Left colon (tissue), 2 donors: ENCODE measurements at regions not wholly inside any gene's neighbourhood (a gene's known extent, or its start where the extent isn't known, plus 50 kb on each side); places are given as distances from the start of the nearest gene placed in this dataset.
"Not testable (repeated sequence)": the region's sequence is repeated elsewhere in the genome, so short reads cannot be mapped to it uniquely, and the experiment has no call there.

Source experiments
- ATAC-seq: fragments of 200-7000 bp; cut with Tn5 transposase; one replicate; pipeline ENCODE4 v1.9.1; 2020; ENCODE audit warnings: mild to moderate bottlenecking, moderate library complexity
- DNase-seq, 2 donors: peaks; one replicate each; pipeline ENCODE4 v3.0.0-alpha.2; 2020
- intact Hi-C, 2 donors: fragments of 100-400 bp; cut with DNase I in 1 of 2; cut with micrococcal nuclease in 1 of 2; formaldehyde crosslinking; loops; one replicate each; pipeline versions ENCODE4 v1.11.2 to v1.14.0; 2022; cut with DNase I, micrococcal nuclease
- donor health status: DM: no; HTN: no; CAD: no.
- donor health status: DM: yes; HTN: yes; CAD: no.

DNA sequence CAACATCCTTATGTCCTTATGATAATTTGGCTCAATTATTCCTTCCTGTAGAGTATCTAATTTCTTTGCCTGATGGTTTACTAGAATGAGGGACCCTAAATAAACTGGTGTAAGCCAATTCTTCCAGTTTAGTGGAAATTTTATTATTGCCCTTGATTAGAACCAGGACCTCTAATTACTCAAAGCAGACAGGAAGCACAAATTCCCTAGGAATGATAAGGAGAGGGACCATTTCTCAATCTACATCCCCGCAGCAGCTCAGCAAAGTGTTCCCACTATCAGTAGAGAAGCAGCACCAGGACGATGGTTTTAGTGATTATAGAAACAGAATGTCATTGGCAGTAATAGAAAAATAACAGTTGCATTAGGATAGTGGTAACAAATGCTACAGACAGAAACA, 97.1 kb downstream of the PLPPR4 start:
- intact Hi-C loops: no loop called here
- DNase-seq: no peak
- ATAC-seq: no peak

- intact Hi-C loops: no loop called here
- DNase-seq: no peak
- ATAC-seq: no peak
Measured at GRCh38 chr1:99363531-99363930, 99.2 kb downstream of the PLPPR4 start.

- DNase-seq (no peak), ATAC-seq (no peak)
- intact Hi-C loops: no loop called here
Measured at GRCh38 chr1:99365141-99365540, 100.8 kb downstream of the PLPPR4 start.

DNA sequence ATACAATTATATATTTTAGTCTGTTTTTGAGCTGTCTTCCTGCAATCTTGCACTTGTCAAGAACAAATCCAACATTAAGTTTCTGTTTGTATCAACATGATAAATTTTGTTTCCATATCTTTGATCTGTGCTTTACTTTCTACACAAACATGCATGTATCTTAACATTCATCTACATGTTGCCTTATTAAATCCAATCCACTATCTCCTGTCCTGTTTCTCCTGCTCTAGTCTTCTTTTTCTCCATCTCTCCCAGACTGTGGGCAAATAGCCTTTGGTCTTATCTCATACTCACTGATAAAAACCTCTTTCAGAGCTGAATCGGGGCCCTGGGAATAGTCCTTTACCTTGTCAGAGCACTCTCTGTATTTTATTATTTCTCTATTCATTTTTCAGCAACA, 101.3 kb downstream of the PLPPR4 start:
- no peak for DNase-seq
- ATAC-seq: no peak
- intact Hi-C loops: no loop called here

DNA sequence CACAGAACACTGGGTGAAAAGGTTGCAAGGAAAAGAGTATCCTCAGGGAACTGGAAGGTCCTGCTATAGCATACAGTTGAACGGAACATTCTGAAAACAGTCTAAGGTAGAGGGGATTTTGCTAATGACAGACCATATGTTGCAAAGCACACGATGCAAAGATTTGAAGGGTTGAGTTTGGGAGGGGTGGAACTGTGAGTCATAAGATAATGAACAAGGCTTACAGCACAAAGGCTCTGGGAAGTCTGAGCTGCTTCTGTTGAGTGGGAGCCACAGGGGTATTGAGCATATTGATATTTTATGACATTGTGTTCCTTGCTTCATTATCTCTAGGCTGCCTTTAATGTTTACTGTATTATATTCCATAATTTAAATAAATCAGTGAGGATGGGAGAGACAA, 104.9 kb downstream of the PLPPR4 start:
- no peak for ATAC-seq
- intact Hi-C loops: no loop called here
- DNase-seq: no peak

- intact Hi-C loops: no loop called here
- DNase-seq (no peak), ATAC-seq (no peak)
Measured at GRCh38 chr1:99370476-99370875, 106.2 kb downstream of the PLPPR4 start.

DNA sequence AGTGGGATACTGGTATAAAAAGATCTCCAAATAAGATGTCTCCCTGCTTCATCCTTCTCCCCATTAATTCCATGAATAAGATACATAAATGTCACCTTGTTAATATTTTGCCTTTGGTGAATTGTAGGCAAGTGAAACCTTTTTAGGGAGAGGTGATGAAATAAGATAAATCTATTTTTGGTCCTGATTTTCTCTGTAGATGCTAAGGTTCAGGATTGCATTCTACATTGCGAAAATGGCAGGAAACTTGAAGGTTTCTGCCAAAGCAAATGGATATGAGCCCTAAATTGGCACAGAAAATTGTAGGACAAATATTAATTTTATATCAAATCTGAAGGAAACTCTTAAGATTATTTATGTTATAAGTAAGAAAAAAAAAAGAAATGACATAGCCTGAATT, 107.1 kb downstream of the PLPPR4 start:
- intact Hi-C loops: no loop called here
- ATAC-seq (no peak), DNase-seq (no peak)

DNA sequence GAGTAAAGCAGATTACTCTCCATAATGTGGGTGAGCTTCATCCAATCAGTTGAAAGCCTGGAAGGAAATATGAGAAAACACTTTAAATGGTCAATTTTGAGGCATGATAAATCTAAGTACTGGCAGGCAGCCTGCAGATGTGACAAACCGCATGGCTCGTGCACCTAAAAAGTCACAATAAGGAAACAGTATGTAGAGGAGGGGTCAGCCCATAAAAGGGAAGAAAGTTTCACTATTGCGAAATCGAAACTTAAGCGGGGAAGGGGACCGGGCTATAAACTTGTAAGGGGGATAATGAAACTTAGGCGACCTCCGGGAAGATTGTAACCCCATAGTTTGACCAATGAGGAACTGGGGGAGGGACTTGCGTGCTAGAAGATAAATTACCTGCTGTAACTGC, 109.8 kb downstream of the PLPPR4 start:
- intact Hi-C loops: no loop called here
- no peak for DNase-seq
- no peak for ATAC-seq

- DNase-seq, intact Hi-C loops, ATAC-seq: not testable (repeated sequence)
Measured at GRCh38 chr1:99374693-99375092, 110.4 kb downstream of the PLPPR4 start.

GRCh38 chr1:99384021-99384420, 119.7 kb downstream of the PLPPR4 start:
- DNase-seq: no peak

DNA sequence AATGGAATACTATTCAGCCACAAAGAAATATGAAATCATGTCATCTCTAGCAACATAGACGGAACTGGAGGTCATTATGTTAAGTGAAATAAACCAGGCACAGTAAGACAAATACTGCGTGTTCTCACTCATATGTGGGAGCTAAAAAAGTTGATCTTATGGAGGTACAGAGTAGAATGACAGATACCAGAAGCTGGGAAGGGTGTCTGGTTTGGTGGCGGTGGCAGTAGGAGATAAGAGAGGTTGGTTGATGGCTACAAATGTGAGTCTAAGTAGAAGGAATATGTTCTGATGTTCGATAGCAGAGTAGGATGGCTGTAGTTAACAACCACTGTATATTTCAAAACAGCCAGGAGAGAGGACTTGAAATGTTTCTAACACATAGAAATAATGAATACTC, 121.6 kb downstream of the PLPPR4 start:
- no peak for ATAC-seq
- intact Hi-C loops: no loop called here
- DNase-seq: no peak

More at GRCh38 chr1:99384021-99384420, 119.7 kb downstream of the PLPPR4 start:
- intact Hi-C loops: no loop called here
- no peak for ATAC-seq

- ATAC-seq (no peak), DNase-seq (no peak)
- intact Hi-C loops: no loop called here
Measured at GRCh38 chr1:99396389-99396788, 132.1 kb downstream of the PLPPR4 start.

GRCh38 chr1:99397029-99397428, 132.7 kb downstream of the PLPPR4 start:
- intact Hi-C loops: no loop called here
- DNase-seq (no peak), ATAC-seq (no peak)

DNA sequence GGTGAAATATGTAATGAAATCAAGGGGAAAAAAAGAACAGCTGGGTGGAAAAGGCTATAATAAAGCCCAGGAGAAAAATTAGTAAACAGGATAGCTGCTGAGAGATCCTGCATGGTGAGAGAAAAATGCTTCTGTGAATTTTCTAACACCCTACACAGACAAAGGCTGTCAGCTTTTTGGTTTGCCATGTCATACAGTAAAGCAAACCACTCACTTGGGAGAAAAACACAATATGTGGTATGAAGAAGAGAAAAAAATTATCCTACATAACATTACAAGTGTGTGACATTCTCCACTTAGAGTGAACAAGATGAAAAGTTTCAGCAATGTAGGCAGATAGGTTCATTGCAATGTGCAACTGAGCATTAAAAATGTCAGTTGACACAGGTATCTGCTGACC, 133.6 kb downstream of the PLPPR4 start:
- ATAC-seq (no peak), DNase-seq (no peak)
- intact Hi-C loops: no loop called here

GRCh38 chr1:99401556-99401955, 137.3 kb downstream of the PLPPR4 start:
- ATAC-seq, intact Hi-C loops, DNase-seq: not testable (repeated sequence)

- not testable (repeated sequence) for ATAC-seq
Measured at GRCh38 chr1:99404399-99404798, 140.1 kb downstream of the PLPPR4 start.

DNA sequence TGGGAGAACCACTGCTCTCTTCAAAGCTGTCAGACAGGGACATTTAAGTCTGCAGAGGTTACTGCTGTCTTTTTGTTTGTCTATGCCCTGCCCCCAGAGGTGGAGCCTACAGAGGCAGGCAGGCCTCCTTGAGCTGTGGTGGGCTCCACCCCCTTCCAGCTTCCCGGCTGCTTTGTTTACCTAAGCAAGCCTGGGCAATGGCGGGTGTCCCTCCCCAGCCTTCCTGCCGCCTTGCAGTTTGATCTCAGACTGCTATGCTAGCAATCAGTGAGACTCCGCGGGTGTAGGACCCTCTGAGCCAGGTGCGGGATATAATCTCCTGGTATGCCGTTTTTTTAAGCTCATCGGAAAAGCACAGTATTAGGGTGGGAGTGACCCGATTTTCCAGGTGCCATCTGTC, 141.0 kb downstream of the PLPPR4 start:
- intact Hi-C loops, DNase-seq, ATAC-seq: not testable (repeated sequence)

More at GRCh38 chr1:99404399-99404798, 140.1 kb downstream of the PLPPR4 start:
- intact Hi-C loops, DNase-seq: not testable (repeated sequence)

GRCh38 chr1:99407018-99407417, 142.7 kb downstream of the PLPPR4 start:
- ATAC-seq (no peak), DNase-seq (no peak)
- intact Hi-C loops: no loop called here

DNA sequence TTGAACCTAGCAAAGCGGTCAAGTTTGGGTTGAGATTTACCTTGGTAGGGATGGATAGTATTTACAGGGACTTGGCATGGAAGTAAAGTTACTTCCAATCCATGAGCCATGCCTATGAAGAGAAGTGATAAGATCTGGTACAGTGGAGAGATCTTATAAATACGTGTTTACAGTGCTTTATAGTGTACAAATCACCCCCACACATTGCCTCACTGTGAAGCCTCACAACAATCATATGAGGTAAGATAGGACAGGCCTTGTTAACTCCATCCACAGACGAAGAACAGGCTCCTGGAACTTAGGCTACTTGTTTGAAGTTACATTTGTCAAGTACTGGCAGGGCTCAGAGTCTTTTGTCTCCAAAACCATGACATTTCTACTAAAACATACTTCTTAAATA, 159.8 kb downstream of the PLPPR4 start:
- ATAC-seq: no peak
- no peak for DNase-seq
- intact Hi-C loops: no loop called here

- DNase-seq (no peak), ATAC-seq (no peak)
Measured at GRCh38 chr1:99429754-99430153, 165.5 kb downstream of the PLPPR4 start.

DNA sequence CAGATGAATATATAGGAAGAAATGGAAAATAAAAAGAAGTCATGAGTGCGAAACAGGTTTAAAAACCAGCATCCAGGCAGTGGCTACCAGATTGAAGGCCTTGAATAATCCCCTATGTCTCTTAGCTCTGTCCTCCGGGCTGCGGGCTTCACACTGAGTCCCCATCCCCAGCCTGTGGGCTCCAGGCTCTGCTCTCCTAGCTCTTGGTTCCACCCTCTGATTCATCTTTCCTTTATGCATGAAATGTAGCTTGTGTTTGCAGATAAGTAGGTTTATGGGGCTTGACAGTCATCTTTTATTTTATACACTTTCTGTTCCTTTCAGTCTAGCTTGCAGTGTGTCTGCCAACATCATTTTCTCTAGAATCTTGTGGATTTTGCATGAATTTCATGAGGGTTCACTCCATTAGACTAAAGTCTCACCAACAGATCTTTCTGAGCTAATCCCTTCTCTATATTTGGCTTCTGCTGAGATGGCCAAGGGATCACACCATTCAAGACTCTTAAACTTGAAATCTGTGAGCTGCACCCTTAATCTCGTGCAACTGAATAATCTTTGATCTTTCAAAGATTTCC, 174.5 kb downstream of the PLPPR4 start:
- DNase-seq (no peak), ATAC-seq (no peak)
- intact Hi-C loops: no loop called here

More at GRCh38 chr1:99429754-99430153, 165.5 kb downstream of the PLPPR4 start:
- intact Hi-C loops: no loop called here
